Type B pancreatic cell (in vitro differentiated cells): ENCODE measurements at regions not wholly inside any gene's neighbourhood (a gene's known extent, or its start where the extent isn't known, plus 50 kb on each side); places are given as distances from the start of the nearest gene placed in this dataset.

Experiments
- DNase-seq: peaks from one replicate; pipeline ENCODE4 v3.0.0; 2021; ENCODE audit warnings: mixed read lengths; ENCODE audit not compliant: unreplicated experiment; ENCODE audit errors: extremely low spot score
- H3K27ac Mint-ChIP-seq: 2 replicates; pipeline ENCODE4 v1.8.0; 2021; ENCODE audit warnings: mild to moderate bottlenecking, mixed read lengths
- H3K27me3 Mint-ChIP-seq: 2 replicates; pipeline ENCODE4 v1.8.0; 2021; ENCODE audit warnings: mixed read lengths
- H3K36me3 Mint-ChIP-seq: 2 replicates; pipeline ENCODE4 v1.8.0; 2021; ENCODE audit warnings: mixed read lengths
- H3K4me1 Mint-ChIP-seq: one replicate; pipeline ENCODE4 v1.8.0; 2021; ENCODE audit warnings: mixed read lengths; ENCODE audit not compliant: unreplicated experiment
- H3K4me3 Mint-ChIP-seq: 2 replicates; pipeline ENCODE4 v1.8.0; 2021; ENCODE audit warnings: mild to moderate bottlenecking, mixed read lengths
- H3K9me3 Mint-ChIP-seq: 2 replicates; pipeline ENCODE4 v1.8.0; 2021; ENCODE audit warnings: mixed read lengths
- CTCF ChIP-seq: fragments of 200-600 bp; sonication (generic); conservative IDR thresholded peaks from 2 replicates; pipeline ENCODE4 v1.5.0; 2021; ENCODE audit warnings: antibody characterized with exemption, mild to moderate bottlenecking

DNA sequence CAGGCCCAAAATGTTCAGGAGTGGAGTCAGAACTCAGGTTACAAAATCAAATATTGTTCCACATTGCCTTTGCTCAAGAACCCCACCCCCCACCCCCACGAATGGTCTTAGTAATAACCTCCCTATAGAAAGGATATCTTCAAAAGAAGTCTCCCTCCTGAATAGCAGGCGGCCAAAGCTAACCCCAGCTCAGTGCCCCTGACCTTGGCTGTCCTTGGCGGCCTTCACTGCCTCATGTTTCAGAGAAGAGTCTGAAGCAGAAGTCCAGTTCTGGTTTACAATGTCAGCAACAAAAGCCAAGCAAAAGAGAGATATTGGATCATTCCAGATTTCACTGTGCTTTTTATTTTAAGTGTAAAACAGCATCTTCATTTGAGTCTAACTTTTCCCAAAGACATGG lies 476.5 kb upstream of the NRP1 start:
- H3K4me3 Mint-ChIP-seq = no peak overlapping the region
- H3K4me1 Mint-ChIP-seq = peaks cover 23% of the 10 kb centered on the region
- no peaks in the 10 kb centered on the region for H3K36me3 Mint-ChIP-seq
- no peak for DNase-seq
- no peak overlapping the region for H3K27ac Mint-ChIP-seq
- H3K9me3 Mint-ChIP-seq = no peaks in the 10 kb centered on the region
- no peaks in the 10 kb centered on the region for H3K27me3 Mint-ChIP-seq
- no peak for TF ChIP-seq CTCF

DNA sequence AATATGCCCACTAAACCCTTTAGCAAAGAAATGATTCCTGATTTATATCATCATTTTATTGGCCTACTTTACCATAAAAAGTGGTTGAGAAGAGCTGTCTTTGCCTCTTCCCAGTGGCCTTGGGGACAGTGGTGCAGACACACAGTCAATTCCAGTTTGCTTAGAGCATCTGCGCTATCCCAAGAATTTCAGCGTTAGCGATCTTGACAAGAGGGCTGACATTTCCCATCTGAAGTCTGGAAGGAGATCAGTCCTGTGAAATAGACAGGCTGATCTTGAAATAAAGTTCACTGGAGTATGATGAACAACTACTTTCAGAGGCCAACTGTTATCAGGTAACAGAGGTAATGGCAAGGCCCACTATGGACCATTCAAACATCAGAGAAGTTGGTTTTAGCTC lies 475.3 kb upstream of the NRP1 start:
- H3K4me3 Mint-ChIP-seq = no peak overlapping the region
- no peaks in the 10 kb centered on the region for H3K36me3 Mint-ChIP-seq
- H3K27ac Mint-ChIP-seq = no peak overlapping the region
- no peak for DNase-seq
- no peaks in the 10 kb centered on the region for H3K9me3 Mint-ChIP-seq
- H3K27me3 Mint-ChIP-seq = no peaks in the 10 kb centered on the region
- TF ChIP-seq CTCF = no peak
- peaks cover 23% of the 10 kb centered on the region for H3K4me1 Mint-ChIP-seq

DNA sequence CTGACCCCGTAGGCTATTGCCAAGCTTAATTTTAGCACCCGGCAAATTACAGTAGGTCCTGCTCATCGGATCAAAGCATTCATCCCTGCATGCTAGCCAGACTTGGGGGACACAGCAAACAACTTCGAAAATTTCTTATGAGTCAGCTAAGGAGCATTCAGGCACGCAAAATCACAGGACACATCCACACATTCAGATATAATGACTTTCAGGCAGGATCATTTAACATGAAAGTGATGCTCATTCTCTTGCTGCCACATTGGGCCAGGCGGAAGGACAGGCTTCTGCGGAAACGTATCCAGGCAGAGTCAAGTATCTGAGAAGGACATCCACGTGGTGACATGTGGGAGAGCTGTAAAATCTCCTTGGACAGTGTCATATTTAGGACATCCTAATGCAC lies 474.0 kb upstream of the NRP1 start:
- Mint-ChIP-seq H3K4me3 (no peak overlapping the region), H3K27me3 (no peaks in the 10 kb centered on the region), H3K9me3 (no peaks in the 10 kb centered on the region), H3K36me3 (no peaks in the 10 kb centered on the region), H3K27ac (no peak overlapping the region), H3K4me1 (peaks cover 23% of the 10 kb centered on the region)
- DNase-seq = no peak
- no peak for TF ChIP-seq CTCF

DNA sequence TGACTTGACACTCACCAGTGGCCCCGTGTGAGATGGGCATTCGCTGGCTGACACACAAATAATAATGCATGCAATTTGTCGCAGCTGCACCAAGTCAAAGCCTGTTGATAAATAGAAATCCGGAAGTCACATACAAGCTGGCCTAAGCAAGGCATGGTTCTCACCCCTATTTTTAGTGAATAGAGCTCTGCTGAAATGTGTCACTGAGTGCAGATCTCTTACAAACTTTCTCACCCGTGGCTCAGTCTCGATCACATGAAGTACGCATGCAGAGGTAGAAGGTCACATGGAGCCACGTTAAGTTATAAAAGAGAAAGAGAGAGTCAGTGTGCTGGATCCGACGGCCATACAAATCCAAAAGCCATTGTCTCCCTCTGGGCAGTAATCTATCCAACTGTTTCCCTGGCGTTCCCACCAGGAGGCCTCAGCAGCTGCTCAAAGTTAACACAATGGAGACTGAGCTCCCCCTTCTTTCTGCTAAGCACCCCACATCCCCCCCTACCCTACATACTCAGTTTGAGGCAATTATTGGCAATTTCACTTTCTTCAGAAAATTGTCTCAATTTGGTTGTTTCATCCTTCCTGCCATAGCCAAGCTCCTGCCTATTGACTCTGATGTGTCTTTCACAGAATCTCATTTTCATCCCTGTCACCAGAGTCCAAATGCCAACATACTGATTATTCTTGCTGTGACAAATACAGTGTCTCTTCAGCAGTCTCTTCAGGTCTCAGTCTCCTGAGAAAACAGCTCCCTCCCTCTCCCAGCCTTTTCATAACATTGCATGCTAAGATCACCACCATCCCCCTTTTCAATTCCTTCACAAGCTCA lies 473.3 kb upstream of the NRP1 start:
- Mint-ChIP-seq H3K36me3 (no peaks in the 10 kb centered on the region), H3K4me1 (peaks cover 23% of the 10 kb centered on the region), H3K9me3 (no peaks in the 10 kb centered on the region), H3K4me3 (no peak overlapping the region), H3K27me3 (no peaks in the 10 kb centered on the region), H3K27ac (no peak overlapping the region)
- no peak for DNase-seq
- TF ChIP-seq CTCF = no peak

GRCh38 chr10:33805831-33806230 lies 471.4 kb upstream of the NRP1 start:
- Mint-ChIP-seq H3K27ac (no peak overlapping the region), H3K4me3 (no peak overlapping the region), H3K27me3 (peaks cover 3% of the 10 kb centered on the region), H3K9me3 (peaks cover 4% of the 10 kb centered on the region), H3K4me1 (peaks cover 33% of the 10 kb centered on the region), H3K36me3 (no peaks in the 10 kb centered on the region)
- TF ChIP-seq CTCF = no peak
- DNase-seq = no peak
